IMR-90 (cell line): ENCODE measurements at regions not wholly inside any gene's neighbourhood (a gene's known extent, or its start where the extent isn't known, plus 50 kb on each side); places are given as distances from the start of the nearest gene placed in this dataset.

Experiments used
- ATAC-seq: fragments of 200-7000 bp; cut with Tn5 transposase; 2 replicates; pipeline ENCODE4 v1.9.1; 2020; ENCODE audit warnings: low read depth, mild to moderate bottlenecking, moderate library complexity
- BruUV-seq: library from RNA; stranded (reverse); fragments of 400-500 nt; replicated peaks from 2 replicates; lab custom pipeline; 2021; lab: Mats Ljungman, UMichigan
- CTCF ChIA-PET: fragments of 300-600 bp; formaldehyde crosslinking; extraction: SDS; loops from one replicate; lab custom pipeline; 2021; ENCODE audit warnings: antibody characterized with exemption; lab: Yijun Ruan, JAX
- POLR2A ChIA-PET: fragments of 300-600 bp; sonication (Branson Sonifier 250); formaldehyde crosslinking; loops from one replicate; lab custom pipeline; 2022; ENCODE audit warnings: antibody characterized with exemption; ENCODE audit not compliant: unreplicated experiment; lab: Charles Lee
- DNase-seq: peaks from one replicate; pipeline ENCODE4 v3.0.0; 2013
- H2AFZ ChIP-seq: replicated peaks from 2 replicates; pipeline ENCODE3; 2013; ENCODE audit warnings: low read length, mild to moderate bottlenecking; ENCODE audit not compliant: poor library complexity
- H2AK5ac ChIP-seq: 2 replicates; pipeline ENCODE4 v1.6.1; 2013; ENCODE audit warnings: low read depth, low read length, inconsistent platforms
- H2AK9ac ChIP-seq: replicated peaks from 2 replicates; pipeline ENCODE3; 2013; ENCODE audit warnings: mild to moderate bottlenecking, low read depth, low read length, moderate library complexity; ENCODE audit not compliant: poor library complexity
- H2BK120ac ChIP-seq: 2 replicates; pipeline ENCODE4 v1.6.1; 2013; ENCODE audit warnings: low read depth, low read length, inconsistent platforms
- H2BK15ac ChIP-seq: 3 replicates; pipeline ENCODE4 v1.6.1; 2013; ENCODE audit warnings: low read depth, low read length, inconsistent platforms
- H2BK20ac ChIP-seq: 2 replicates; pipeline ENCODE4 v1.6.1; 2013; ENCODE audit warnings: low read depth, mild to moderate bottlenecking, inconsistent platforms, low read length, moderate library complexity
- H2BK5ac ChIP-seq: 2 replicates; pipeline ENCODE4 v1.6.1; 2013; ENCODE audit warnings: mild to moderate bottlenecking, low read depth, low read length, inconsistent platforms; ENCODE audit not compliant: poor library complexity, severe bottlenecking
- H3K14ac ChIP-seq: replicated peaks from 2 replicates; pipeline ENCODE4 v1.6.1; 2013; ENCODE audit warnings: low read depth, low read length, inconsistent platforms
- H3K18ac ChIP-seq: 2 replicates; pipeline ENCODE4 v1.6.1; 2013; ENCODE audit warnings: low read depth, low read length, control low read depth
- H3K23ac ChIP-seq: 2 replicates; pipeline ENCODE4 v1.6.1; 2013; ENCODE audit warnings: low read depth, low read length, inconsistent platforms
- H3K27ac ChIP-seq: 2 replicates; pipeline ENCODE4 v1.5.1; 2013; ENCODE audit warnings: mild to moderate bottlenecking, control low read depth, low read length; ENCODE audit not compliant: insufficient read depth
- H3K27me3 ChIP-seq: 2 replicates; pipeline ENCODE4 v1.6.1; 2013; ENCODE audit warnings: low read length; ENCODE audit not compliant: control insufficient read depth, insufficient read depth
- H3K36me3 ChIP-seq: 2 replicates; pipeline ENCODE4 v1.6.1; 2013; ENCODE audit warnings: low read length, mixed read lengths; ENCODE audit not compliant: control insufficient read depth, insufficient read depth
- H3K4ac ChIP-seq: 2 replicates; pipeline ENCODE4 v1.6.1; 2013; ENCODE audit warnings: low read depth, low read length, inconsistent platforms
- H3K4me1 ChIP-seq: 2 replicates; pipeline ENCODE4 v1.6.1; 2013; ENCODE audit warnings: low read length, mixed read lengths; ENCODE audit not compliant: control insufficient read depth, insufficient read depth
- H3K4me2 ChIP-seq: 2 replicates; pipeline ENCODE4 v1.6.1; 2013; ENCODE audit warnings: low read depth, mild to moderate bottlenecking, control low read depth, low read length, moderate library complexity
- H3K4me3 ChIP-seq: 2 replicates; pipeline ENCODE4 v1.5.1; 2013; ENCODE audit warnings: low read depth, mild to moderate bottlenecking, control low read depth, low read length, moderate library complexity; ENCODE audit not compliant: insufficient read depth
- H3K56ac ChIP-seq: 2 replicates; pipeline ENCODE4 v1.6.1; 2013; ENCODE audit warnings: low read length, inconsistent platforms; ENCODE audit not compliant: insufficient read depth; ENCODE audit errors: extremely low read depth
- H3K79me1 ChIP-seq, 2 experiments: 2 replicates each; pipeline ENCODE4 v1.6.1; 2013; ENCODE audit warnings: low read length in 2 of 2, inconsistent platforms in 1 of 2, low read depth in 1 of 2
- H3K9ac ChIP-seq: 2 replicates; pipeline ENCODE4 v1.6.1; 2013; ENCODE audit warnings: low read depth, low read length, control low read depth
- H3K9me1 ChIP-seq: 2 replicates; pipeline ENCODE4 v1.6.1; 2013; ENCODE audit warnings: low read length, inconsistent platforms; ENCODE audit not compliant: insufficient read depth
- H3K9me3 ChIP-seq: 2 replicates; pipeline ENCODE4 v1.6.1; 2013; ENCODE audit warnings: low read length; ENCODE audit not compliant: control insufficient read depth, insufficient read depth
- H4K20me1 ChIP-seq: 2 replicates; pipeline ENCODE4 v1.6.1; 2013; ENCODE audit warnings: low read length, inconsistent platforms; ENCODE audit not compliant: insufficient read depth
- H4K5ac ChIP-seq: 2 replicates; pipeline ENCODE4 v1.6.1; 2013; ENCODE audit warnings: mild to moderate bottlenecking, low read depth, low read length, control low read depth
- H4K8ac ChIP-seq, 2 experiments: 2 replicates each; pipeline ENCODE4 v1.6.1; 2013; ENCODE audit warnings: low read depth in 2 of 2, low read length in 2 of 2, control low read depth in 1 of 2, inconsistent platforms in 1 of 2
- H4K91ac ChIP-seq: 2 replicates; pipeline ENCODE4 v1.6.1; 2013; ENCODE audit warnings: low read depth, low read length, inconsistent platforms; ENCODE audit not compliant: insufficient read depth
- BHLHE40 ChIP-seq: fragments of 150-350 bp; IDR thresholded peaks from 2 replicates; pipeline ENCODE4 v1.6.1; 2016; ENCODE audit warnings: mild to moderate bottlenecking, low read depth, low read length
- CEBPB ChIP-seq: IDR thresholded peaks from 2 replicates; pipeline ENCODE4 v1.6.1; 2012; ENCODE audit warnings: low read depth, low read length, improper control_type of control experiment
- FOS ChIP-seq: fragments of 150-350 bp; IDR thresholded peaks from 2 replicates; pipeline ENCODE4 v1.6.1; 2016; ENCODE audit warnings: low read depth, low read length
- NFE2L2 ChIP-seq: fragments of 150-350 bp; IDR thresholded peaks from 2 replicates; pipeline ENCODE4 v1.6.1; 2016; ENCODE audit warnings: low read depth, mild to moderate bottlenecking, low read length
- POLR2A ChIP-seq: IDR thresholded peaks from 2 replicates; pipeline ENCODE4 v1.6.1; 2012; ENCODE audit warnings: mild to moderate bottlenecking, low read depth, low read length
- WGBS, 2 experiments: methylation state at CpG; one replicate each; pipeline versions ENCODE4 v1.1.5 to v1.1.7; 2013; ENCODE audit warnings: missing lambda C conversion rate in 2 of 2; ENCODE audit not compliant: insufficient read length in 1 of 2; ENCODE audit errors: extremely low coverage in 2 of 2; 5-methylcytosine and 5-hydroxymethylcytosine counted together
- dilution Hi-C: fragments of 300-500 bp; cut with HindIII; formaldehyde crosslinking; loops from one replicate; pipeline ENCODE4 v1.14.3; 2018; ENCODE audit warnings: low sequenced_read_pairs; ENCODE audit not compliant: unreplicated experiment
- in situ Hi-C: fragments of 300-500 bp; cut with MboI; formaldehyde crosslinking; loops from 3 replicates; pipeline ENCODE4 v1.14.3; 2019; ENCODE audit warnings: low sequenced_read_pairs, inconsistent platforms, mixed read lengths
- intact Hi-C: fragments of 100-400 bp; cut with micrococcal nuclease; formaldehyde crosslinking; loops from 2 replicates; pipeline ENCODE4 v1.10.0; 2022
- TF ChIP-seq, protein P1 (sequence below): fragments of 150-350 bp; IDR thresholded peaks from 2 replicates; pipeline ENCODE4 v1.6.1; 2017; ENCODE audit warnings: mild to moderate bottlenecking, antibody characterized with exemption, low read length, low read depth
- TF ChIP-seq, protein P2 (sequence below): conservative IDR thresholded peaks from 2 replicates; pipeline ENCODE4 v1.5.1; 2012; ENCODE audit warnings: mild to moderate bottlenecking, low read depth, low read length, improper control_type of control experiment

DNA sequence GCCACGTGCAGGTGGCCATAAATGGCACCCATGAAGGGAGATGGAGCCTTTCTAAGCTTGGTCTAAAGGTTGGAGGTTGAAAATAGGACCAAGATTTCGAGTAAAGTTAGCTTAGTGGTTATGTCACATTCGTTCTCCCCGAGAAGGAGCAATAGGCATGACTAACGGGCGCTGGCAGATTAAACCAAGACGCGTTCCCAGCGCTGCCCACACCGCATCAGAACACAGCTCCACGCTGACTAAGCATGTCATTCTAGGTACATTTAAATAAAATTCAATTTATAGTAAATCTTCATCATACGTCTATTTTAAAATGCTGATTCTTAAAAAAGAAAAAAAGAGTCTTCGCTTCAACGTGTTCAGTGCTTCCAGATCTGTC, 95.0 kb upstream of the IRS2 start:
- BruUV-seq = no TSS peak
- Histone ChIP-seq H3K36me3 (no peaks in the 10 kb centered on the region), H2BK20ac (no peak overlapping the region), H4K8ac (no peak overlapping the region), H3K4me1 (peaks cover 3% of the 10 kb centered on the region; the same call in 1 of the 2 replicates), H3K4ac (no peak overlapping the region), H4K91ac (no peak overlapping the region), H3K23ac (no peak overlapping the region), H2BK15ac (no peak overlapping the region), H3K27ac (no peak overlapping the region), H3K79me1 (no peaks in the 10 kb centered on the region), H4K20me1 (no peaks in the 10 kb centered on the region), H2AK5ac (no peak overlapping the region), H2BK5ac (no peak overlapping the region), H3K9me3 (no peaks in the 10 kb centered on the region), H2AK9ac (no peak overlapping the region), H3K27me3 (peaks cover 8% of the 10 kb centered on the region), H3K4me2 (no peak overlapping the region), H3K18ac (no peak overlapping the region), H3K14ac (no peak overlapping the region), H2AFZ (no peak overlapping the region), H3K9ac (no peak overlapping the region), H3K9me1 (peaks cover 3% of the 10 kb centered on the region), H2BK120ac (no peak overlapping the region), H3K4me3 (no peak overlapping the region), H3K56ac (no peak overlapping the region), H4K5ac (no peak overlapping the region)
- CTCF ChIA-PET = interaction anchor here (0.6 kb wide), 1 partner anchor 15 kb away, joined by 4 read pairs; no protein-coding TSS in a partner anchor
- dilution Hi-C loops = no loop called here
- POLR2A ChIA-PET = no interaction called here
- TF ChIP-seq, protein P1, sequence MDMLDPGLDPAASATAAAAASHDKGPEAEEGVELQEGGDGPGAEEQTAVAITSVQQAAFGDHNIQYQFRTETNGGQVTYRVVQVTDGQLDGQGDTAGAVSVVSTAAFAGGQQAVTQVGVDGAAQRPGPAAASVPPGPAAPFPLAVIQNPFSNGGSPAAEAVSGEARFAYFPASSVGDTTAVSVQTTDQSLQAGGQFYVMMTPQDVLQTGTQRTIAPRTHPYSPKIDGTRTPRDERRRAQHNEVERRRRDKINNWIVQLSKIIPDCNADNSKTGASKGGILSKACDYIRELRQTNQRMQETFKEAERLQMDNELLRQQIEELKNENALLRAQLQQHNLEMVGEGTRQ = no peak
- TF ChIP-seq BHLHE40 (no peak), POLR2A (no peak), CEBPB (no peak), NFE2L2 (no peak), FOS (no peak)
- TF ChIP-seq, protein P2, sequence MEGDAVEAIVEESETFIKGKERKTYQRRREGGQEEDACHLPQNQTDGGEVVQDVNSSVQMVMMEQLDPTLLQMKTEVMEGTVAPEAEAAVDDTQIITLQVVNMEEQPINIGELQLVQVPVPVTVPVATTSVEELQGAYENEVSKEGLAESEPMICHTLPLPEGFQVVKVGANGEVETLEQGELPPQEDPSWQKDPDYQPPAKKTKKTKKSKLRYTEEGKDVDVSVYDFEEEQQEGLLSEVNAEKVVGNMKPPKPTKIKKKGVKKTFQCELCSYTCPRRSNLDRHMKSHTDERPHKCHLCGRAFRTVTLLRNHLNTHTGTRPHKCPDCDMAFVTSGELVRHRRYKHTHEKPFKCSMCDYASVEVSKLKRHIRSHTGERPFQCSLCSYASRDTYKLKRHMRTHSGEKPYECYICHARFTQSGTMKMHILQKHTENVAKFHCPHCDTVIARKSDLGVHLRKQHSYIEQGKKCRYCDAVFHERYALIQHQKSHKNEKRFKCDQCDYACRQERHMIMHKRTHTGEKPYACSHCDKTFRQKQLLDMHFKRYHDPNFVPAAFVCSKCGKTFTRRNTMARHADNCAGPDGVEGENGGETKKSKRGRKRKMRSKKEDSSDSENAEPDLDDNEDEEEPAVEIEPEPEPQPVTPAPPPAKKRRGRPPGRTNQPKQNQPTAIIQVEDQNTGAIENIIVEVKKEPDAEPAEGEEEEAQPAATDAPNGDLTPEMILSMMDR = no peak
- DNase-seq (no peak), ATAC-seq (no peak)
- intact Hi-C loops = no loop called here
- WGBS, 2 experiments = 60% methylated on average over 1 of the region's 14 CpGs; no CpG with 5 or more reads in 1 of the 2 experiments
- in situ Hi-C loops = no loop called here
